GM12878 (cell line): ENCODE measurements at regions not wholly inside any gene's neighbourhood (a gene's known extent, or its start where the extent isn't known, plus 50 kb on each side); places are given as distances from the start of the nearest gene placed in this dataset.

Source experiments
- CHD2 ChIP-seq: IDR thresholded peaks from 2 replicates; pipeline ENCODE4 v1.6.1; 2011; ENCODE audit warnings: low read depth, low read length, improper control_type of control experiment, borderline replicate concordance
- CREB1 ChIP-seq: IDR thresholded peaks from 2 replicates; pipeline ENCODE4 v1.6.1; 2012; ENCODE audit warnings: low read depth, mild to moderate bottlenecking, inconsistent platforms
- KLF5 ChIP-seq: fragments of 450-650 bp; IDR thresholded peaks from 2 replicates; pipeline ENCODE4 v1.6.1; 2014; ENCODE audit warnings: mild to moderate bottlenecking; ENCODE audit not compliant: partially characterized antibody
- MAX ChIP-seq: IDR thresholded peaks from 2 replicates; pipeline ENCODE4 v1.6.1; 2012; ENCODE audit warnings: low read depth, low read length, improper control_type of control experiment
- NR2C2 ChIP-seq: IDR thresholded peaks from 2 replicates; pipeline ENCODE4 v1.6.1; 2011; ENCODE audit warnings: borderline replicate concordance, low read depth; ENCODE audit not compliant: control insufficient read depth, insufficient read length
- POLR2A ChIP-seq: IDR thresholded peaks from 2 replicates; pipeline ENCODE4 v1.6.1; 2011; ENCODE audit warnings: low read depth, mild to moderate bottlenecking, low read length
- STAT1 ChIP-seq: fragments of 450-650 bp; conservative IDR thresholded peaks from 2 replicates; pipeline ENCODE4 v1.6.1; 2014; ENCODE audit warnings: antibody characterized with exemption, mild to moderate bottlenecking
- TAF1 ChIP-seq: IDR thresholded peaks from 2 replicates; pipeline ENCODE4 v1.6.1; 2011; ENCODE audit warnings: mild to moderate bottlenecking, low read depth, low read length, borderline replicate concordance
- TF ChIP-seq, protein P1 (sequence below), 3 experiments: IDR thresholded peaks in 2 of 3; conservative IDR thresholded peaks in 1 of 3; 2 replicates each; pipeline ENCODE4 v1.5.1; 2011; ENCODE audit warnings: low read depth in 3 of 3, low read length in 3 of 3, mild to moderate bottlenecking in 3 of 3, control low read depth in 2 of 3, moderate library complexity in 2 of 3, inconsistent platforms in 1 of 3, mixed read lengths in 1 of 3; ENCODE audit not compliant: control insufficient read depth in 2 of 3, insufficient read depth in 1 of 3; ENCODE audit errors: extremely low read depth in 1 of 3

DNA sequence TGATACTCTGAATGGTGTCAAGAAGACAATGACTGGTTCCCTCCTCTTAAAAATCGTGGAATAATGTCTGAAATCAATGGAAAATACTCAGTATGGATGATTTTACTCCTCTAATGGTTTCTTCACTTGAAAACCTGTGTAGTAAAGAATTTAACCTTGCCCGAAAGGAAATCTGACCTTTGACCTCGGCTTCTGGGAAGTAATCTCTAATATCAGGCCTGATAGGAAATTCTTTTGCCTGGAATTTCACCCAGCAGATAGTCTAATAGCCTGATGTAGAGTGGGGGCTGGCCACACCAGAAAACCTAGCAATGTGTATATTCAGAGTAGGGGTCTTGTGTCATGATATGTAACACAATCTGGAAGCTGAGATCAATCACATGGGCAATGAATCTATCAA is 91.5 kb upstream of the GOLIM4 start:
- TF ChIP-seq, protein P1, sequence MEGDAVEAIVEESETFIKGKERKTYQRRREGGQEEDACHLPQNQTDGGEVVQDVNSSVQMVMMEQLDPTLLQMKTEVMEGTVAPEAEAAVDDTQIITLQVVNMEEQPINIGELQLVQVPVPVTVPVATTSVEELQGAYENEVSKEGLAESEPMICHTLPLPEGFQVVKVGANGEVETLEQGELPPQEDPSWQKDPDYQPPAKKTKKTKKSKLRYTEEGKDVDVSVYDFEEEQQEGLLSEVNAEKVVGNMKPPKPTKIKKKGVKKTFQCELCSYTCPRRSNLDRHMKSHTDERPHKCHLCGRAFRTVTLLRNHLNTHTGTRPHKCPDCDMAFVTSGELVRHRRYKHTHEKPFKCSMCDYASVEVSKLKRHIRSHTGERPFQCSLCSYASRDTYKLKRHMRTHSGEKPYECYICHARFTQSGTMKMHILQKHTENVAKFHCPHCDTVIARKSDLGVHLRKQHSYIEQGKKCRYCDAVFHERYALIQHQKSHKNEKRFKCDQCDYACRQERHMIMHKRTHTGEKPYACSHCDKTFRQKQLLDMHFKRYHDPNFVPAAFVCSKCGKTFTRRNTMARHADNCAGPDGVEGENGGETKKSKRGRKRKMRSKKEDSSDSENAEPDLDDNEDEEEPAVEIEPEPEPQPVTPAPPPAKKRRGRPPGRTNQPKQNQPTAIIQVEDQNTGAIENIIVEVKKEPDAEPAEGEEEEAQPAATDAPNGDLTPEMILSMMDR (IDR thresholded peaks at IDR 0.05 in 2 of 3, conservative IDR thresholded peaks at IDR 0.05 in 1 of 3; ENCODE audit: control insufficient read depth in 2 of 3, extremely low read depth in 1 of 3, insufficient read depth in 1 of 3, low read depth in 3 of 3, low read length in 3 of 3), result no peak
- TF ChIP-seq CREB1, result no peak
- TF ChIP-seq POLR2A, result no peak
- no peak for TF ChIP-seq CHD2
- no peak for TF ChIP-seq TAF1
- TF ChIP-seq KLF5, result no peak
- no peak for TF ChIP-seq STAT1
- no peak for TF ChIP-seq MAX
- TF ChIP-seq NR2C2, result no peak
